ENCODE measurements at regions not wholly inside any gene's neighbourhood (a gene's known extent, or its start where the extent isn't known, plus 50 kb on each side); places are given as distances from the start of the nearest gene placed in this dataset.
"Not testable (repeated sequence)": the region's sequence is repeated elsewhere in the genome, so short reads cannot be mapped to it uniquely, and the experiment has no call there.

- intact Hi-C loops (cut with micrococcal nuclease): no loop called here
- no peak for ATAC-seq
- no peak for DNase-seq
These were observed 73.0 kb downstream of the GBP6 start for GRCh38 chr1:89436856-89437255.

- DNase-seq; intact Hi-C loops (cut with micrococcal nuclease); ATAC-seq: not testable (repeated sequence)
These were observed 74.4 kb downstream of the GBP6 start for GRCh38 chr1:89438301-89438700.

GRCh38 chr1:89440911-89441310 lies 77.1 kb downstream of the GBP6 start:
- ATAC-seq (no peak), DNase-seq (no peak)
- intact Hi-C loops (cut with micrococcal nuclease): no loop called here

- DNase-seq (no peak), ATAC-seq (no peak)
- intact Hi-C loops (cut with micrococcal nuclease): no loop called here
These were observed 79.8 kb upstream of the LRRC8B start for GRCh38 chr1:89444791-89445190.

DNA sequence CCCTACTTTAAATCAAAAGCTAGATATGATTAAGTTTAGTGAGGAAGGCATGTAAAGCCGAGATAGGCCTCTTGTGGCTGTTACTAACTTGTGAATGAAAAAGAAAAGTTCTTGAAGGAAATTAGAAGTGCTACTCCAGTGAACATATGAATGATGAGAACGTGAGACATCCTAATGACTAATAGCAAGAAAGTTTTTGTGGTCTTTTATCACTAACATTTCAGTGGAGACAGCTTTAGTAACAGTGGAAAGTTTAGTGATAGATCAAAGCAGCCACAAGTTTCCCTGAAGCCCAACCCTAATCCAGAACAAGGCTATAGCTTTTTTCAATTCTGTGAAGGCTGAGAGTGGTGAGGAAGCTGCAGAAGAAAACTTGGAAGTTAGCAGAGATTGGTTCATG lies 73.6 kb upstream of the LRRC8B start:
- intact Hi-C loops (cut with micrococcal nuclease): loop anchor here (10.0 kb wide), 1 partner anchor 366 kb away; no protein-coding TSS in a partner anchor
- no peak for DNase-seq
- ATAC-seq: no peak

GRCh38 chr1:89453123-89453972 lies 71.3 kb upstream of the LRRC8B start:
- ATAC-seq (no peak), DNase-seq (no peak)
- intact Hi-C loops (cut with micrococcal nuclease): loop anchor here (10.0 kb wide), 1 partner anchor 369 kb away; no protein-coding TSS in a partner anchor

- ATAC-seq (peak; percentile 35), DNase-seq (peak; percentile 27)
- intact Hi-C loops (cut with micrococcal nuclease): loop anchor here (2.0 to 10.0 kb wide), 2 partner anchors 370 to 456 kb away; no protein-coding TSS in a partner anchor
These were observed 69.6 kb upstream of the LRRC8B start for GRCh38 chr1:89454845-89455521.

- no peak for ATAC-seq
- DNase-seq: no peak
- intact Hi-C loops (cut with micrococcal nuclease): loop anchor here (10.0 kb wide), 1 partner anchor 372 kb away; no protein-coding TSS in a partner anchor
These were observed 67.6 kb upstream of the LRRC8B start for GRCh38 chr1:89457046-89457445.

- ATAC-seq (no peak), DNase-seq (no peak)
- intact Hi-C loops (cut with micrococcal nuclease): loop anchor here (10.0 kb wide), 1 partner anchor 374 kb away; no protein-coding TSS in a partner anchor
These were observed 65.5 kb upstream of the LRRC8B start for GRCh38 chr1:89459081-89459480.

DNA sequence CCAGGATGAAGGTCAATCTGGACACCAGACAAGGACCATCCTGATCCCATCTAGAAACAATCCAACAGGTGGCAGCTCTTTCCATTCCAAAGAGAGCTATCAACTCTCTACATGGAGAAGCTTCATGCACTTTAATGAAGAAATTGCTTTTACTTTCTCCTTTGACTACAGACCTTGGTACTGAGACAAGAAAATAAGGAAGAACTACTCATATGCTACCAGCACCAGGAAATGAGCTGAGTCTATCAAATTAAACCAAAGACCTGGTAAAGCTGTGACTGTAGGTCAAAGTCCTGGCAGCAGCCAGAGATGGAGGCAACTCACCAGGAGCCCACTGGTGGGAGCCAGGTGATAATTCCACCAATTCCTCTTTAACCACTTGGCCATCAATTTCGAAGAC lies 64.3 kb upstream of the LRRC8B start:
- ATAC-seq: no peak
- intact Hi-C loops (cut with micrococcal nuclease): no loop called here
- DNase-seq: no peak

DNA sequence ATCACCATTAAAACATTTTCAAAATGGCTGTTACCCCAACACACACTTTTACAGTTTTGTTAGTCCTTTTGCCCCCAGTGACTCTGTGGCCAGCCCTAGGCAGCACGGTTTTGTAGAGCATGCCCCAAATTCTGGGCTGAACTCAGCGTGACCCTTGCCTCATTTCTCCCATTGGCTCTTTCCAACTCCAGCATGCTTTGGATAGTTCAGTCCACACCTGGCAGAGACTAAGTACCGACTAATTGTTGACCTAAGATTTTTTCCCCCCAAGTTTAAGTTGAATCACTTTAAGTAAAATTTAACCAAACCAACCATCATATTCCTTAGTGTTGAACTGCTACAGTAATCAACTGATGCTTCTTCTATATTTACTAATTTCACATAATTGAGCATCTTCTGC lies 62.4 kb upstream of the LRRC8B start:
- intact Hi-C loops (cut with micrococcal nuclease): no loop called here
- no peak for ATAC-seq
- no peak for DNase-seq

- intact Hi-C loops (cut with micrococcal nuclease): no loop called here
- DNase-seq (no peak), ATAC-seq (no peak)
These were observed 60.6 kb upstream of the LRRC8B start for GRCh38 chr1:89464008-89464407.

DNA sequence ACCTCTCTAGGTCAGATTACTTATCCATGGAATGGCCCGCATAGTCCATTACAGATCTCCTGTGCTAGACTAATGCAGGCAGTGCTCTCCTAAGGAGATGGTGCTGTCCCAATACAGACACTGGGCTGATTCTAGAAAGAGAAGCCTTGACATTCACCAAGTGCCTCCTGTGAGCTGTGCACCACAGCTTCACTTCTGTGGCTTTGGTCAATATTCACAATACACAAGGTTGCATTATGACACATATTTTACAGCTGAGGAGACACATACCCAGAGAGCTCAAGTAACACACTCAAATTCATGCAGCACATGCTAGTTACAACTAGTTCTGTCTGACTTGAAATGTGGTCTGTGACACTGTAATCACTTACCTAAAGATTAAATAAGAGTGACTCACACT lies 59.4 kb upstream of the LRRC8B start:
- ATAC-seq (no peak), DNase-seq (no peak)
- intact Hi-C loops (cut with micrococcal nuclease): no loop called here

- no peak for ATAC-seq
- intact Hi-C loops (cut with micrococcal nuclease): no loop called here
- no peak for DNase-seq
These were observed 58.2 kb upstream of the LRRC8B start for GRCh38 chr1:89466307-89466930.

- no peak for ATAC-seq
- DNase-seq: no peak
- intact Hi-C loops (cut with micrococcal nuclease): no loop called here
These were observed 52.4 kb upstream of the LRRC8B start for GRCh38 chr1:89472253-89472652.

DNA sequence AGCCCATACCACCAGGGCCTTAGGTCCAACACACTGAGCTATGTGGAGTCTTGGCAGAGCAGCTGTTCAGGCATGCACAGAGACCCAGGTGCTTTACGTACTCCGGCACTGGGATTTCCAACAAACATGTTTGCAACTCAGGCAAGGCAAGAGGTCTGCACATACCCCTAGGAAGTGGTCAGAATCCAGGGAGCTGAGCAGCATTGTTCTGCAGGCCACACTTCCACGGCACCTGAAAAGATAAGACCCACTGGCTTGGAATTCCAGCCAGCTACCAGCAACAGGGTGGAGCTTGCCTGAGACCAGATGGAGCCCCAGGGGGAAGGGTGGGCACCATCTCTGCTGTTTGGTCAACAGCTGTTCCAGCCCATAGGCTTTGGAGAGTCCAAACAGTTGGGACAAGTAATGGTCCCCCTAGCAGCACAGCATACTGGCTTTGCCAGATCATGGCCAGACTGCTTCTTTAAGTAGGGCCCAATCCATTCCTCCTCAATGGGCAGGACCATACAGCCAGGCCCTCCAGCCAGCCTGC lies 51.7 kb upstream of the LRRC8B start:
- intact Hi-C loops (cut with micrococcal nuclease): no loop called here
- no peak for ATAC-seq
- DNase-seq: no peak

All from left ventricle myocardium superior (tissue), 1 donor.